Spinal cord (tissue), 9 donors: ENCODE measurements at regions not wholly inside any gene's neighbourhood (a gene's known extent, or its start where the extent isn't known, plus 50 kb on each side); places are given as distances from the start of the nearest gene placed in this dataset.

Experiments
- DNase-seq, 6 donors: peaks; one replicate each; pipeline versions ENCODE4 v3.0.0 to v3.0.0-alpha.2; 2013 to 2015; ENCODE audit warnings: low spot score in 6 of 6, low read depth in 4 of 6
- H3K27ac ChIP-seq: one replicate; pipeline ENCODE4 v1.5.1; 2013; ENCODE audit warnings: low read depth, low read length, control low read depth
- H3K27me3 ChIP-seq: one replicate; pipeline ENCODE4 v1.6.1; 2013; ENCODE audit warnings: low read length; ENCODE audit not compliant: control insufficient read depth, insufficient read depth
- H3K36me3 ChIP-seq: one replicate; pipeline ENCODE4 v1.6.1; 2013; ENCODE audit warnings: low read length; ENCODE audit not compliant: control insufficient read depth, insufficient read depth
- H3K4me1 ChIP-seq: one replicate; pipeline ENCODE4 v1.6.1; 2013; ENCODE audit warnings: low read length; ENCODE audit not compliant: control insufficient read depth, insufficient read depth
- H3K4me3 ChIP-seq: one replicate; pipeline ENCODE4 v1.5.1; 2013; ENCODE audit warnings: low read depth, low read length, control low read depth
- H3K9me3 ChIP-seq: one replicate; pipeline ENCODE4 v1.6.1; 2013; ENCODE audit warnings: low read length; ENCODE audit not compliant: control insufficient read depth, insufficient read depth
- WGBS: methylation state at CpG from one replicate; pipeline ENCODE4 v1.1.5; 2013; ENCODE audit warnings: missing lambda C conversion rate; ENCODE audit not compliant: insufficient coverage; 5-methylcytosine and 5-hydroxymethylcytosine counted together
- donor health status: healthy.

DNA sequence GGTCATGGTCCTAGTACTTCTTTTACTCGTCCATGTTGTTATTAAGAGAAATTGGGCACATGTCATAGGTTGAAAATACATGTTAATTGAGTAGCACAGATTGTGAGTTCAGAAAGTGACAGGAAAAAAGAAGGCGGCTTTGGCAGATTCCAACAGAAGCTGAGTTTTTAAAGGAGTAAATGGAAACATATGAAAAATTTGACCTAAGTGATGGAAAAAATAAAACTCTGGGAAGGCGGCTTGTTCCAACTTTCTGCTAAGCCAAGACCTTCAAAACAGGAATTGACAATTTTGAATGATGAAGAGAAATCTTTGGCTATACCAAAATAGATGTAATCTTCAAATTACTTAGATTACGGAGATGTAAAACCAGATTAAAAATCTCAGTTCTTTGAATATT, 868.0 kb downstream of the EPHA4 start:
- Histone ChIP-seq H3K4me3 (no peak overlapping the region), H3K9me3 (peaks cover 2% of the 10 kb centered on the region), H3K36me3 (no peaks in the 10 kb centered on the region), H3K4me1 (no peaks in the 10 kb centered on the region), H3K27ac (no peak overlapping the region), H3K27me3 (no peaks in the 10 kb centered on the region)
- WGBS, result 100% methylated on average over 1 of the region's 4 CpGs
- no peak for DNase-seq

DNA sequence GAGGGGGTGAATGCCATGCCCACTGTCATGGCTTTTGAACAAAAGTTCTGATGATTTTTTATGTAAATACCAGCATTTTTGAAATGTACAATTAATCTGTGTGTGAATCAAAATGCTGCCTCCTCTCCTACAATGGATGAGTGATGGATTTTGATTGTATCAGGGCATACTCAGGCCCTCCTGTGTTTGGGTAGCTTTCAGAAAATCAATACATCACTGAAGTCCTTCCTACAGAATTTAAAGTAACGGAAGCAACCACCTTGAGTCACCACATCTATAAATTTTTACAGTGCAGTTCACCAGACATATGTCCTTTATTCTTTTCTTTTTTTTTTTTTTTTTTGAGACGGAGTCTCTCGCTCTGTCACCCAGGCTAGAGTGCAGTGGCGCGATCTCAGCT, 867.3 kb downstream of the EPHA4 start:
- Histone ChIP-seq H3K27ac (no peak overlapping the region), H3K4me3 (no peak overlapping the region), H3K36me3 (no peaks in the 10 kb centered on the region), H3K27me3 (no peaks in the 10 kb centered on the region), H3K4me1 (no peaks in the 10 kb centered on the region), H3K9me3 (peaks cover 2% of the 10 kb centered on the region)
- no peak for DNase-seq
- WGBS, result 90% methylated on average over 4 of the region's 5 CpGs

DNA sequence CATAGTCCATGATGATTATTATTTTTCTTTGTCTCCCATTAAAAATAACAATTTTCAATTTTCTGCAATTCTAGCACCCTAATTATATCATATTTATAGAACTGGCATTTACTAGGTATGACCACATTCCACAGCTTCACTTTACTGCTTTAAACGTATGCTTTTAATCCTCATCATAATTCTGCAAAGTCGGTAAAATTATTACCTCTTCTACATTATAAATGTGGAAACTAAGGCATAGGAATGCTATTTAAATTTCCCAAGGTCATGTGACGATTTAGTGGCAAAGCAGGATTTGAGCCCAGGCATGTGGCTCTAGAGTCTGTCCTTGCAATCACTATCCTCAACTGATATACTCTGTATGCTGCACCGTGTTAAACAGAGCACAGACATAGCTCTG, 866.4 kb downstream of the EPHA4 start:
- Histone ChIP-seq H3K4me3 (no peak overlapping the region), H3K27ac (no peak overlapping the region), H3K27me3 (no peaks in the 10 kb centered on the region), H3K9me3 (peaks cover 2% of the 10 kb centered on the region), H3K36me3 (no peaks in the 10 kb centered on the region), H3K4me1 (no peaks in the 10 kb centered on the region)
- DNase-seq, result no peak
- WGBS, result no CpG with 5 or more reads among the region's 4 CpGs

DNA sequence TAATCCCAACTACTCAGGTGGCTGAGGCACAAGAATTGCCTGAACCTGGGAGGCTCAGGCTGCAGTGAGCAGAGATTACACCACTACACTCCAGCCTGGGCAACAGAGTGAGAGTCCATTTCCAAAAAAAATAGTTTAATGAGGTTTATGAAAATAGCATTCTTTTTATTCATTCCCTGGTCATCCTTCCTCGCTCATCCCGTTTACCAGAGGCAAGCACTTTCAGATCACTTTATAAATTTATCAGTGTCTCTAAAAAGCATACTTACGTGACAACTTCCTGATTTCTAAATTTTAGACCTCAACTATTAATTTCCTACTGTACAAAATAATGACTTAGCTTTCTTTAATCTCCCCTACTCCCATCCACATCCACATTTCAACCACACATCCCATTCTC, 864.8 kb downstream of the EPHA4 start:
- Histone ChIP-seq H3K36me3 (no peaks in the 10 kb centered on the region), H3K4me3 (no peak overlapping the region), H3K9me3 (no peaks in the 10 kb centered on the region), H3K27ac (no peak overlapping the region), H3K27me3 (no peaks in the 10 kb centered on the region), H3K4me1 (no peaks in the 10 kb centered on the region)
- 100% methylated on average over 3 of the region's 3 CpGs for WGBS
- DNase-seq, result no peak

DNA sequence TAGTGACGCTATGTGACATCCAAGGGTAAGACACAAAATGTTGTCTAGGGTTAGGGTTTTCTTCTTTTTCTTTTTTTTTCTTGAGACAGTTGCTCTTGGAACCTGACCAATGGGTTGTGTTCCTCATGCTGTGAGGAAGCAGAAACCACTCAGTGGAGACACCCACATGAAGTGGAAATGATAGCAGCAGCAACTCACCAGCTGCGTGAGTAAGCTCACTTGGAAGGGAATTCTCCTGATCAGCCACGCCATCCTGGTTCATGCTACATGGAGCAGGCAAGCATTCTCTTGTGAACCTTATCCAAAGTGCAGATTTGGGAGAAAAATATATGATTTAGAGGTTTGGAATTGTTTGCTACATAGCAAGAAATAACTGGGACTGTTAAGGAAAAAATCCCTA, 863.7 kb downstream of the EPHA4 start:
- H3K9me3 ChIP-seq, result no peaks in the 10 kb centered on the region
- DNase-seq, result peak in 1 of 6 donors; percentile 23
- 77% methylated on average over 3 of the region's 3 CpGs for WGBS
- no peaks in the 10 kb centered on the region for H3K4me1 ChIP-seq
- no peaks in the 10 kb centered on the region for H3K27me3 ChIP-seq
- H3K36me3 ChIP-seq, result no peaks in the 10 kb centered on the region
- no peak overlapping the region for H3K27ac ChIP-seq
- H3K4me3 ChIP-seq, result no peak overlapping the region

DNA sequence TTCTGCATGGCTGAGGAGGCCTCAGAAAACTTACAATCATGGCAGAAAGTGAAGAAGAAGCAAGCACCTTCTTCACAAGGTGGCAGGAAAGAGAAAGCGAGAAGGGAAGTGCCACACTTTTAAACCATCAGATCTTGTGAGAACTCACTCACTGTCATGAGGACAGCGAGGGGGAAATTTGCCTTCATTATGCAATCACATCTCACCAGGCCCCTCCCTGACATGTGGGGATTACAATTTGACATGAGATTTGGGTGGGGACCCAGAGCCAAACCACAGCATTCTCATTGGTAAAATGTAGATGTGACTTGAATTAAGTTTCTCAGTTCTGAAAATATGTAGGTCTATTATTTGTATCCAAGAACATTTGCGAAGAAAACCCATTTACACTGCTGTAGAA, 854.8 kb downstream of the EPHA4 start:
- no CpG with 5 or more reads among the region's 3 CpGs for WGBS
- no peaks in the 10 kb centered on the region for H3K27me3 ChIP-seq

DNA sequence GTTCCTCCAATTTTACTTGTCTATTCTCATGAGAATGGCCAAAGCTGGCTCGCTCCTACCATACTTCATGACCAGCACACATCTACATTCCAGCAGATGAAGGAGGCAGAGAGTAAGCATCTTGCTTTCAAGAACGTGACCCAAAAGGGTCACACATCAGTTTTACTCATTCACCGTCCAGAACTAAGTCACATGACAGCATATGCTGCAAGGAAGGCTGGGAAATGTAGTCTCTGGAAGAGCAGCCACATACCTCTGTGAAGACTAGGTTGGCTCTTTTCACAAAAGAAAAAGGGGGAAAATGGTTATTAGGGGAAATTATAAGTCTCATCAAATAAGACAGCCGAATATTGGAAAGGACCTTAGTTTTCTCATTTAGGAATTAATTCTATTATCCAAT, 835.3 kb downstream of the EPHA4 start:
- H3K36me3 ChIP-seq, result no peaks in the 10 kb centered on the region
- no peak overlapping the region for H3K27ac ChIP-seq

More for the DNA sequence above, 854.8 kb downstream of the EPHA4 start:
- Histone ChIP-seq H3K27ac (no peak overlapping the region), H3K4me1 (no peaks in the 10 kb centered on the region), H3K36me3 (no peaks in the 10 kb centered on the region), H3K4me3 (no peak overlapping the region), H3K9me3 (no peaks in the 10 kb centered on the region)
- no peak for DNase-seq

DNA sequence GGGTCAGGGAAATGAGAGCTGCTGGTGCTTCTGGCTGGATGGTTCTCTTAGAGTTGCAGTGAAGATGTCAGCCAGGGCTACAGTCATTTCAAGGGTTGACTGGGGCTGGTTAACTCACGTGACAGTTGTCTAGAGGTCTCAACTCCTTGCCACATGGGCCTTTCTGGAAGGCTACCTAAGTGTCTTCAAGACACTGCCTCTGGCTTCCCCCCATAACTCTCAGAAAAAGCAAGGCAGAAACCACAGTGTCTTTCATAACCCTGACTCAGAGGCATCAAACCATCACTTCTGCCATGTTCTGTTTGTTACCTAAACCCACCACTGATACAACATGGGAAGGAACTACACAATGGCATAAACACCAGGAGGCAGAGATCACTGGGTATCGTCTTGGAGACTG, 828.9 kb downstream of the EPHA4 start:
- no peak overlapping the region for H3K27ac ChIP-seq
- 100% methylated on average over 1 of the region's 2 CpGs for WGBS
- H3K27me3 ChIP-seq, result no peaks in the 10 kb centered on the region
- peaks cover 3% of the 10 kb centered on the region for H3K9me3 ChIP-seq
- no peak for DNase-seq
- no peak overlapping the region for H3K4me3 ChIP-seq
- H3K4me1 ChIP-seq, result no peaks in the 10 kb centered on the region
- no peaks in the 10 kb centered on the region for H3K36me3 ChIP-seq

More for the DNA sequence above, 835.3 kb downstream of the EPHA4 start:
- no peaks in the 10 kb centered on the region for H3K4me1 ChIP-seq
- WGBS, result no CpG with 5 or more reads among the region's 4 CpGs
- H3K27me3 ChIP-seq, result no peaks in the 10 kb centered on the region
- H3K9me3 ChIP-seq, result peaks cover 3% of the 10 kb centered on the region
- DNase-seq, result no peak
- H3K4me3 ChIP-seq, result no peak overlapping the region

DNA sequence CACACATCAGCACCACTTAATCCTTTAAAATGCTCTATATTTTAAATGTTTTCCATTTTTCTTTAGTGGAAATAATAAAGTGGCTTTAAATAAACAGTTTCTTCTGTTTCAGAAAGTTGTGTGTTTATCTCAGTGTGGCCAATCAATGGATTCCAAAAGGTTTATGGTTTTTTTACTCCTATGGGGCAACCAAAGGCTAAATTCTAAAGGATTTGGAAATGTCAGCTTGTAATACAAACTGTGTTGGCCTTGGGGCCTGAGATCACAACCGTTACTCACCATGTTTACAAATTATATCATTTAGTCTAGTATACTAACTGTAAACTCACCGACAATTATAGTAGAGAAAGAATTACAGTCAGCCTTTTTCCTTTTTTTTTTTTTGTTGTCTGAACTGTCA, 827.2 kb downstream of the EPHA4 start:
- no peak for DNase-seq
- Histone ChIP-seq H3K4me1 (no peaks in the 10 kb centered on the region), H3K36me3 (no peaks in the 10 kb centered on the region), H3K4me3 (no peak overlapping the region), H3K27me3 (no peaks in the 10 kb centered on the region), H3K9me3 (no peaks in the 10 kb centered on the region), H3K27ac (no peak overlapping the region)
- no CpG with 5 or more reads among the region's 2 CpGs for WGBS

DNA sequence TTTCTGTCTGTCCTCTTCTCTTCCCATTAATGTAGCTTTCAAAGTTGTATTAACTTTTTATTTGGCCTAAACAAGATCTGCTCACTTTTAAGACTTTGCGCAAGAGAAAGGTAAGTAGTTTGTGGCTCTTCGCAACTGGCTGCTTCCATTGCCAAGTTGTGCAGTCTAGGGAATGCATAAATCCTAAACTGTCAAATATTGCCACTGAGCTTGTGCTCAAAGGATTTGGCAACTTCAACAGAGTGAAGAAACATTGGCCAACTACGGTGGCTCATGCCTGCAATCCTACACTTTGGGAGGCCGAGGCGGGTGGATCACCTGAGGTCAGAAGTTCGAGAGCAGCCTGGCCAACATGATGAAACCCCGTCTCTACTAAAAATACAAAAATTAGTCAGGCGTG, 826.4 kb downstream of the EPHA4 start:
- H3K4me3 ChIP-seq, result no peak overlapping the region
- no peak overlapping the region for H3K27ac ChIP-seq
- WGBS, result 95% methylated on average over 5 of the region's 8 CpGs
- DNase-seq, result no peak
- no peaks in the 10 kb centered on the region for H3K9me3 ChIP-seq
- H3K4me1 ChIP-seq, result no peaks in the 10 kb centered on the region
- no peaks in the 10 kb centered on the region for H3K36me3 ChIP-seq
- no peaks in the 10 kb centered on the region for H3K27me3 ChIP-seq
